GM12864 (cell line): ENCODE measurements at regions not wholly inside any gene's neighbourhood (a gene's known extent, or its start where the extent isn't known, plus 50 kb on each side); places are given as distances from the start of the nearest gene placed in this dataset.
A peak's percentile ranks its signal among the peaks of the same experiment; 100 is the strongest.

ENCODE experiments used
- DNase-seq: peaks from one replicate; pipeline ENCODE4 v3.0.0-alpha.2; 2011; ENCODE audit warnings: low read depth
- H3K4me3 ChIP-seq: 2 replicates; pipeline ENCODE4 v1.5.1; 2011; ENCODE audit warnings: mild to moderate bottlenecking, low read depth, low read length, control low read depth
- CTCF ChIP-seq: IDR thresholded peaks from 2 replicates; pipeline ENCODE4 v1.5.1; 2011; ENCODE audit warnings: low read depth, mild to moderate bottlenecking, moderate library complexity, low read length, control low read depth, inconsistent platforms; ENCODE audit errors: missing control alignments

GRCh38 chr18:24919181-24919797, 432.7 kb downstream of the ZNF521 start:
- no peak overlapping the region for H3K4me3 ChIP-seq
- TF ChIP-seq CTCF: no peak
- DNase-seq: no peak

GRCh38 chr18:24922491-24922890, 429.5 kb downstream of the ZNF521 start:
- TF ChIP-seq CTCF: no peak
- peak; percentile 29 for DNase-seq
- H3K4me3 ChIP-seq: no peak overlapping the region

GRCh38 chr18:24923138-24923537, 428.8 kb downstream of the ZNF521 start:
- TF ChIP-seq CTCF: no peak
- no peak overlapping the region for H3K4me3 ChIP-seq
- DNase-seq: peak; percentile 26

- TF ChIP-seq CTCF: no peak
- no peak for DNase-seq
- no peak overlapping the region for H3K4me3 ChIP-seq
These were observed 427.8 kb downstream of the ZNF521 start for GRCh38 chr18:24924066-24924716.

GRCh38 chr18:24926649-24927048, 425.3 kb downstream of the ZNF521 start:
- DNase-seq: no peak
- H3K4me3 ChIP-seq: no peak overlapping the region
- no peak for TF ChIP-seq CTCF

- no peak for DNase-seq
- H3K4me3 ChIP-seq: no peak overlapping the region
- no peak for TF ChIP-seq CTCF
These were observed 423.6 kb downstream of the ZNF521 start for GRCh38 chr18:24928301-24928878.
